H1 (cell line): ENCODE measurements at regions not wholly inside any gene's neighbourhood (a gene's known extent, or its start where the extent isn't known, plus 50 kb on each side); places are given as distances from the start of the nearest gene placed in this dataset.
"Not testable (repeated sequence)": the region's sequence is repeated elsewhere in the genome, so short reads cannot be mapped to it uniquely, and the experiment has no call there.

ENCODE experiments used
- CTCF ChIA-PET: fragments of 300-600 bp; sonication (Branson Sonifier 250); formaldehyde crosslinking; loops from one replicate; lab custom pipeline; 2021; ENCODE audit not compliant: partially characterized antibody; lab: Charles Lee
- POLR2A ChIA-PET: fragments of 300-600 bp; sonication (Branson Sonifier 250); formaldehyde crosslinking; loops from one replicate; lab custom pipeline; 2021; ENCODE audit warnings: inconsistent platforms; ENCODE audit not compliant: partially characterized antibody; lab: Charles Lee
- DNase-seq, 2 experiments: peaks; one replicate each; pipeline versions ENCODE4 v3.0.0 to v3.0.0-alpha.2; 2010 to 2022; ENCODE audit warnings: low spot score in 2 of 2, low read depth in 1 of 2, mixed read lengths in 1 of 2
- FAIRE-seq: peaks from 2 replicates; lab custom pipeline; 2011; peaks lifted over from hg19 to GRCh38; lab: Jason Lieb, UNC
- H2AFZ ChIP-seq: 2 replicates; pipeline ENCODE4 v1.8.1; 2012; ENCODE audit warnings: low read length, inconsistent platforms
- H2AK5ac ChIP-seq: 2 replicates; pipeline ENCODE4 v1.6.1; 2013; ENCODE audit warnings: low read depth, low read length
- H2BK120ac ChIP-seq: replicated peaks from 2 replicates; pipeline ENCODE3; 2013; ENCODE audit warnings: low read depth, low read length, inconsistent platforms
- H2BK12ac ChIP-seq: 2 replicates; pipeline ENCODE4 v1.6.1; 2013; ENCODE audit warnings: low read depth, low read length
- H2BK15ac ChIP-seq: 2 replicates; pipeline ENCODE4 v1.6.1; 2013; ENCODE audit warnings: low read length
- H2BK20ac ChIP-seq: 2 replicates; pipeline ENCODE4 v1.6.1; 2013; ENCODE audit warnings: low read length
- H2BK5ac ChIP-seq: 2 replicates; pipeline ENCODE4 v1.6.1; 2013; ENCODE audit warnings: low read depth, low read length
- H3K14ac ChIP-seq: 2 replicates; pipeline ENCODE4 v1.6.1; 2013; ENCODE audit warnings: inconsistent platforms; ENCODE audit not compliant: insufficient read length
- H3K18ac ChIP-seq: 2 replicates; pipeline ENCODE4 v1.6.1; 2013; ENCODE audit warnings: low read length; ENCODE audit errors: extremely low read depth
- H3K23ac ChIP-seq: 2 replicates; pipeline ENCODE4 v1.6.1; 2013; ENCODE audit warnings: inconsistent platforms; ENCODE audit not compliant: insufficient read length
- H3K23me2 ChIP-seq: 2 replicates; pipeline ENCODE4 v1.6.1; 2013; ENCODE audit warnings: low read depth, low read length
- H3K27ac ChIP-seq: 2 replicates; pipeline ENCODE4 v1.6.1; 2011; ENCODE audit warnings: low read depth, low read length, inconsistent platforms
- H3K27me3 ChIP-seq, 4 experiments: replicated peaks in 1 of 4; 1 replicate in 1 of 4; 2 replicates in 3 of 4; pipeline versions ENCODE4 v1.6.1 to v1.8.1; 2011 to 2013; ENCODE audit warnings: low read length in 3 of 4, mild to moderate bottlenecking in 3 of 4, inconsistent platforms in 2 of 4, mixed read lengths in 2 of 4, moderate library complexity in 1 of 4; ENCODE audit not compliant: control insufficient read depth in 3 of 4, insufficient read depth in 3 of 4; ENCODE audit errors: extremely low read depth in 1 of 4
- H3K36me3 ChIP-seq, 4 experiments: 2 replicates each; pipeline versions ENCODE4 v1.6.1 to v1.8.1; 2011 to 2013; ENCODE audit warnings: mild to moderate bottlenecking in 4 of 4, low read length in 3 of 4, moderate library complexity in 2 of 4, control low read depth in 1 of 4, inconsistent platforms in 1 of 4; ENCODE audit not compliant: insufficient read depth in 4 of 4, control insufficient read depth in 2 of 4
- H3K4ac ChIP-seq: replicated peaks from 2 replicates; pipeline ENCODE3; 2013; ENCODE audit warnings: low read length, low read depth, mixed read lengths, inconsistent platforms; ENCODE audit not compliant: insufficient read length
- H3K4me1 ChIP-seq, 4 experiments: replicated peaks in 1 of 4; 1 replicate in 1 of 4; 2 replicates in 3 of 4; pipeline versions ENCODE4 v1.6.1 to v1.8.1; 2011 to 2013; ENCODE audit warnings: low read length in 3 of 4, inconsistent platforms in 2 of 4, mixed read lengths in 1 of 4; ENCODE audit not compliant: insufficient read depth in 4 of 4, control insufficient read depth in 3 of 4
- H3K4me2 ChIP-seq, 2 experiments: 2 replicates each; pipeline versions ENCODE4 v1.6.1 to v1.8.1; 2011 to 2013; ENCODE audit warnings: low read depth in 2 of 2, low read length in 2 of 2, control low read depth in 1 of 2, inconsistent platforms in 1 of 2, mild to moderate bottlenecking in 1 of 2; ENCODE audit not compliant: insufficient read depth in 1 of 2
- H3K4me3 ChIP-seq, 4 experiments: fragments of 200-600, 300-600 bp in 1 of 4; sonication (generic), shearing (Covaris generic), sonication (Bioruptor Twin) in 1 of 4; 2 replicates each; pipeline versions ENCODE4 v1.5.1 to v1.8.1; 2011 to 2016; ENCODE audit warnings: low read length in 4 of 4, low read depth in 3 of 4, control low read depth in 2 of 4, inconsistent platforms in 2 of 4, mild to moderate bottlenecking in 2 of 4, mixed read lengths in 1 of 4, moderate library complexity in 1 of 4; ENCODE audit not compliant: insufficient read depth in 2 of 4; ENCODE audit errors: extremely low read depth in 1 of 4
- H3K56ac ChIP-seq: replicated peaks from 2 replicates; pipeline ENCODE3; 2013; ENCODE audit warnings: low read depth, mild to moderate bottlenecking, mixed read lengths, low read length, inconsistent platforms; ENCODE audit not compliant: insufficient read length
- H3K79me1 ChIP-seq: 2 replicates; pipeline ENCODE4 v1.6.1; 2013; ENCODE audit warnings: low read depth, low read length, control low read depth
- H3K79me2 ChIP-seq, 2 experiments: 2 replicates each; pipeline versions ENCODE4 v1.6.1 to v1.8.1; 2012 to 2013; ENCODE audit warnings: low read length in 2 of 2, mild to moderate bottlenecking in 2 of 2, inconsistent platforms in 1 of 2; ENCODE audit not compliant: insufficient read depth in 2 of 2, control insufficient read depth in 1 of 2
- H3K9ac ChIP-seq, 4 experiments: replicated peaks in 1 of 4; 1 replicate in 1 of 4; 2 replicates in 3 of 4; pipeline versions ENCODE4 v1.6.1 to v1.8.1; 2011 to 2013; ENCODE audit warnings: low read depth in 3 of 4, low read length in 3 of 4, control low read depth in 2 of 4, mild to moderate bottlenecking in 2 of 4, moderate library complexity in 2 of 4, inconsistent platforms in 1 of 4; ENCODE audit errors: extremely low read depth in 1 of 4
- H3K9me3 ChIP-seq, 2 experiments: 2 replicates each; pipeline versions ENCODE4 v1.6.1 to v1.8.1; 2012 to 2013; ENCODE audit warnings: mild to moderate bottlenecking in 2 of 2, moderate library complexity in 2 of 2, control low read depth in 1 of 2, inconsistent platforms in 1 of 2, low read depth in 1 of 2, low read length in 1 of 2, mixed read lengths in 1 of 2; ENCODE audit not compliant: insufficient read depth in 2 of 2
- H4K20me1 ChIP-seq, 2 experiments: replicated peaks in 1 of 2; 2 replicates each; pipeline versions ENCODE3 to v1.8.1; 2011 to 2013; ENCODE audit warnings: inconsistent platforms in 2 of 2, low read length in 2 of 2, mild to moderate bottlenecking in 1 of 2; ENCODE audit not compliant: insufficient read depth in 2 of 2, control insufficient read depth in 1 of 2
- H4K5ac ChIP-seq: 2 replicates; pipeline ENCODE4 v1.6.1; 2013; ENCODE audit warnings: low read length, low read depth, mixed read lengths, inconsistent platforms; ENCODE audit not compliant: insufficient read length
- H4K8ac ChIP-seq: 2 replicates; pipeline ENCODE4 v1.8.0; 2013; ENCODE audit warnings: mild to moderate bottlenecking, moderate library complexity, low read length, inconsistent platforms; ENCODE audit not compliant: insufficient read depth; ENCODE audit errors: extremely low read depth
- H4K91ac ChIP-seq: replicated peaks from 2 replicates; pipeline ENCODE3; 2013; ENCODE audit warnings: low read length, mixed read lengths, inconsistent platforms; ENCODE audit not compliant: insufficient read length
- WGBS, 2 experiments: shearing (Covaris generic) in 1 of 2; methylation state at CpG; one replicate each; pipeline versions ENCODE4 v1.1.6 to v1.1.7; 2013 to 2015; ENCODE audit warnings: low lambda C conversion rate in 2 of 2, mixed read lengths in 2 of 2, inconsistent platforms in 1 of 2, low coverage in 1 of 2, missing lambda C conversion rate in 1 of 2; ENCODE audit not compliant: insufficient replicate concordance in 2 of 2, insufficient coverage in 1 of 2, insufficient read length in 1 of 2; ENCODE audit errors: extremely low coverage in 1 of 2, missing lambda C conversion rate in 1 of 2; 5-methylcytosine and 5-hydroxymethylcytosine counted together

DNA sequence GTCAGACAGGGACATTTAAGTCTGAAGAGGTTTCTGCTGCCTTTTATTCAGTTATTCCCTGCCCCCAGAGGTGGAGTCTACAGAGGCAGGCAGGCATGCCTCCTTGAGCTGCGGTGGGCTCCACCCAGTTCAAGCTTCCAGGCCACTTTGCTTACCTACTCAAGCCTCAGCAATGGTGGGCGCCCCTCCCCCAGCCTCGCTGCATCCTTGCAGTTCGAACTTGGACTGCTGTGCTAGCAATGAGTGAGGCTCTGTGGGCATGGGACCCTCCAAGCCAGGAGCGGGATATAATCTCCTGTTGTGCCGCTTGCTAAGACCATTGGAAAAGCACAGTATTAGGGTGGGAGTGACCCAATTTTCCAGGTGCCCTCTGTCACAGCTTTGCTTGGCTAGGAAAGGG is 207.5 kb upstream of the EPHA6 start:
- WGBS, 2 experiments = 75% methylated on average over 6 of the region's 6 CpGs; no CpG with 5 or more reads in 1 of the 2 experiments
- CTCF ChIA-PET = interaction anchor here (1.1 kb wide), 1 partner anchor 70 kb away, joined by 3 read pairs; no protein-coding TSS in a partner anchor
- H3K4ac ChIP-seq, H2AK5ac ChIP-seq, H3K9me3 ChIP-seq, H4K91ac ChIP-seq, H3K14ac ChIP-seq, H3K23me2 ChIP-seq, H3K23ac ChIP-seq, H3K27me3 ChIP-seq, H2AFZ ChIP-seq, H4K5ac ChIP-seq, FAIRE-seq, H3K79me1 ChIP-seq, DNase-seq, H3K4me1 ChIP-seq, H3K4me2 ChIP-seq, H2BK5ac ChIP-seq, POLR2A ChIA-PET, H3K18ac ChIP-seq, H3K56ac ChIP-seq, H3K79me2 ChIP-seq, H2BK20ac ChIP-seq, H4K20me1 ChIP-seq, H2BK15ac ChIP-seq, H2BK12ac ChIP-seq, H2BK120ac ChIP-seq, H3K9ac ChIP-seq, H4K8ac ChIP-seq, H3K27ac ChIP-seq, H3K4me3 ChIP-seq, H3K36me3 ChIP-seq: not testable (repeated sequence)
